NCI-H2107 treated with DMSO at 0.1 percent for 48 hours (cell line): ENCODE measurements at regions not wholly inside any gene's neighbourhood (a gene's known extent, or its start where the extent isn't known, plus 50 kb on each side); places are given as distances from the start of the nearest gene placed in this dataset.

Experiments used
- DNase-seq: peaks from one replicate; lab custom pipeline; 2025; ENCODE audit not compliant: unreplicated experiment; lab: John Stamatoyannopoulos, UW

DNA sequence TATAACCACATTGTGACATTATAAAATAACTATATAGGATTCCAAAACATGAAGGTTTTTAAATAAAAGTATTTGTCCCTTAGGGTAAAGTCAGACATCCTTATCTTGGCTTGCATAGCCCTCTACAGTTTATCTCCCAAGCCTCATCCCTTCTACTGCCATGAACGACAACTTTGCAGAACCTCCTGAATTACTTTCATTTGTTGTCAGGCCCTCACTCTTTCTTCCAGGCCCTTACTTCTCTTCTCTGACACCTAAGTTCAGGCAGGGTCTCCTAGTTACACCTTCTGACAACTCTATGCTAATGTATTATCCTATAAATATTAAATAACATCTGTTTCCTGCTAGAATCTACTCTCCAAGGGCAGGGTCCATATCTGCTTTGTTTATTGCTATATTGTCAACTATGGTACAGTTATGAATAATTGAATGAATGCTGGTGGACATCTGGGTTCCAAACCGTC lies 115.7 kb upstream of the MDM1 start:
- DNase-seq, result no peak

GRCh38 chr12:68449196-68449595 lies 117.0 kb upstream of the MDM1 start:
- no peak for DNase-seq

- DNase-seq, result no peak
These were observed 118.7 kb upstream of the MDM1 start for GRCh38 chr12:68450947-68451260.

DNA sequence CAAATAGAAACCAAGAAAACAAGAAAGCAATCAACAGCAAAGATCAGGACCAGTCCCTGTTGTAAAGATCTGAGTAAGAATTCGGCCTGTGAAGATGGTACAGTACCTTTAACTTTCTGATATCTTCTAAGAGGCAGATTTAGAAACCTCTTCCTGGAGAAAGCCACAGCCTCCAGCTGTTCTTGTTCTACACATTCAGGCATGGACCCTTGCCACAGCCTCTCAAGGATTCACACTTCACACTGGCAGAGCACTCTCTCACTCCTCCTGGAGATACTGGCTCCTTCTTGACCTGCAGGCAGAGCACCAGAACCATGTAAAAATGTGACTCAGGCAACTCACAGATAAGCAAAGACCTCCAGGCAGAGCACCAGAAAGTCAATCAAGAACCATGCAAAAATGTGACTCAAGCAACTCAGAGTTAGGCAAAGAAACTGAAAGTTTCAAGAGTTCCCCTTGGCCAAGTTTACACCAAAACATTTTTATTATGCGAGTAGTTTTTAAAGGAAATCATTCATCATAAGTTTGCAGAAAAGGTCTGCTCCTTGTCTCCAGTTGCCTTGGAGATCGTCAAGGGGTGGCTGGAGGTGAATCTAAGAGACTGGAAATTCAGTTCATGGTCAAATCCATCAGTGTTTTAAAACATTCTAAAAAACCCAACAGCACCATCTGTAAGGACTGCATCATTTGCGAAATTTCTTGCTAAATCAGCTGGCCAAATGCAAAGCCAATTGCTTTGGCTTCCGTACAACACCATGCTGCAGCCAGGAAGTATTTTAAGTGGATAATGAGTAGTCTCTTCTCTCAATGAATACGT lies 119.3 kb upstream of the MDM1 start:
- no peak for DNase-seq

DNA sequence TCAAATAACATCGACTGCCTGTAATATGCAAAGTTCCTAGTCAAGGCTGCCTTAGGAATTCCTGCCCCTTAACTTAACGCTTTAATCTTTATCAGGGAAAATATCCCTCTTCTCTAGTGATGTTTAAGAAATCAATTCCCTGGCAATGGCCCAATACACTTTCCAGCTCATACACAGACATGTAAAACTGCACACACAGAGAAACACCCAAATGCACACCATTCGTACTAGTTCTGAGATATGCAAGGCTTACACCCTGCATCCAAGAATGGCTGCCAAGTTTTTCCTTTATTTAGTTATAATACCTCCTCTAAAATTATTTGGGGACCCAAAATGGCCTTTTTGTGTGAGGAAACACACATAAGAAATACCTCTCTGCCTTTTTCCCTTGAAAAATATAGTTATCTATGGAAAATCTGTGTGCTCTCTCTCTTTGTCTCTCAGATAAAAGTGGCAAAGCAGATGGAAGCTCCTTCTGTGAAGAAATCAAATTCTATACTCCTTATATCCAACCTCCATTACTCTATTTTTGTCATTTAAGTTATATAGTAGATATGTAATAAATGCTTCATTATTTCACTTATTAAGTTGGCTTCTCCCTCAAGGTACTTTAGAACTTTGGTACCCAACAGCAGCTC lies 120.0 kb upstream of the MDM1 start:
- DNase-seq, result no peak

DNA sequence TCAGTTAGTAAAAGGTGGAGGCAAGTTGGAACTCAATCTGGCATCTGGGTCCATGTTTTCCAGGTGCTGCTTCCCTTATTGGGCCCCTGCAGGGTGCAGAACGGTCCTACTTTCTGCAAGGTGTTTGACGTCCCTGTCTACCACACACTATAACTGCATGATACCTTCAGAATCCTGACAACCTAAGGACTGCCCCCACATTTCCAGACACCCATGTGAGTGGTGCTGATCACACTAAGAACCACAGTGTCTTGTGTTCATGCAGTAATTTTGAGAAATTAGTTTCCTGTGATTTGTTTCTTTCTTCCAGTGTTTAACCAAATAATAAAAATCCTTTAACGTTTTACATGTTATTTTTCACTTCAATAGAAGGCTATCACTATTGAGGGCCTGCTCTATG lies 121.1 kb upstream of the MDM1 start:
- DNase-seq, result no peak

DNA sequence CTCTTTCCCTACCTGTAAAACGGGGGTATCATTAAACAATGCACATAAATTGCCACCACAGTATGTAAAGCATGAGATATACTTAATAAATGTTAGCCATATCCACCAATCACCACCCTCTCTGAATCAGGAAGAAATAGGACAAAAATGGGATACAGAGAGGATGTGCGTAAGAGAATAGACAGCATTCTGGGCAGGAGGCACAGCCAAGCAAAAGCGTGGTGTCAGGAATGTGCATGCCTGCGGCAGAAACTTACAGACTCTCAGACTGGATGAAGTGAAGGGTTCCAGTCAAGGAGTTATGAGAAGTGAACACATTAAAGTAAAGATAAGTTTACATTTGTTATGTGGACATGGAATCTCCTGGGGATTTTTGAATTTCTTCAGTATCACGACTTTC lies 121.7 kb upstream of the MDM1 start:
- no peak for DNase-seq

GRCh38 chr12:68454892-68455291 lies 122.7 kb upstream of the MDM1 start:
- no peak for DNase-seq

DNA sequence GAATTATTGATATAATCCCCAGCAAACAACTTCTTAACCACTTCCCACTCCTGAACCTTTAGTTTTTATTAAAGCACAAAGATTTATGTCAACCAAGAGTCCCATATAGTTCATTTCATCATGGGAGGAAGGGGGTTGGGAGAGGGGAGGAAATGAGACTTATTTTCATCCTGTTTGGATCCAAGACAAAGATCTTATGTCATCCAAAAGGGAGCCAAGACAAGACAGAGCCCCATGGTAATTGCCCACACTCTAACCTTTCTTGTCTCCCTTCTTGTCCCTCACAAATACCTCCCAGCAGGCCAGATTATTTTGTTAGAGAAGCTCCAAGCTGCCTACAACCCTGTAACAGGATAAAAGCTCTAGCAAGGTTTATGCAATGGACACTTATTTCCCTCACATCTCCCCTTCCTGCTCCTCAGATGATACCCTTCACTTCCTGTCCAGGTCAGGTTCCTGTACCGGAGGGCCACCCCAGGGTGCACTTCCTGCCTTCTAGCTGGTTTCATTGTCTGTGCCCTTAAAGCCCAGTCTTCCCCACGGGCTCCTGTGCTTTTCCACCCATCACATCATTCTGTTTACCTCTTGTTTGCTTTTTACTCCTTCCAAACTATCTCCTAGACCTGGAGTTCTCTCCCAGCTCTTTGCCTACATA lies 123.7 kb upstream of the MDM1 start:
- DNase-seq, result no peak

DNA sequence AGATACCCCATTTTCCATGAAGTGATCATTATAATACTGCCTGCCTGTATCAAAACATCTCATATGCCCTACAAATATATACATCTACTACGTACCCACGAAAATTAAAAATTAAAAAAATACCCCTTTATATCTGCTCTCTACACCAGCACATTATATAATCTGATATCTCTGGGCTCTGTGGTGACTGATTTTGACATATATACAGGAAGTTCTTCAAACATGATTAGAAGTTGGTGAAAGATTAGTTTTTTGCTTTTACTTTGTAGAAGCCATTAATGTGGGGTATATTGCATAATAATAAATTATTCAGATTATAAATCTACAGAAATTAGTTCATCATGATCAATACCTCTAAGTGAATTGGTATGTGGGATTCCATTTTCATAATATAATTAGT lies 126.7 kb upstream of the MDM1 start:
- DNase-seq, result no peak

GRCh38 chr12:68460236-68460635 lies 128.1 kb upstream of the MDM1 start:
- DNase-seq, result no peak

GRCh38 chr12:68461645-68462044 lies 129.5 kb upstream of the MDM1 start:
- no peak for DNase-seq

DNA sequence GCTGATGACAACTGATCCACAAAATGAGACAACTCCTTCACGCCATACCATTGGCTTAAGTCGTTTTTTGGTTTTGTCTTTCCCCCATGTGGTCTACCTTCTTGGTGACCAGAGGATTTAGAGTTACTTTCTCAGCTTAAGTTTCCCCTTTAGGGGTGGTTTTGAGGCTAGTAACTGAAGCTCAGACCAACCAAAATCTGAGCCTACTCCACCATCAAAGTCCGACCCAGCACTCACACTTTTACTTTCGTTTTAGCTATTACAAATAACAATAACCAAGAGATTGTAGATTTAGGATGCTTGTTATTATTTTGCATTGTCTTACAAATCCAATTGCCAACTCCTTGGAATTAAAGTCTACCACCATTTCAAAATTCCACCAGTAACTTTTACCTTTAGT lies 130.6 kb upstream of the MDM1 start:
- DNase-seq, result no peak

DNA sequence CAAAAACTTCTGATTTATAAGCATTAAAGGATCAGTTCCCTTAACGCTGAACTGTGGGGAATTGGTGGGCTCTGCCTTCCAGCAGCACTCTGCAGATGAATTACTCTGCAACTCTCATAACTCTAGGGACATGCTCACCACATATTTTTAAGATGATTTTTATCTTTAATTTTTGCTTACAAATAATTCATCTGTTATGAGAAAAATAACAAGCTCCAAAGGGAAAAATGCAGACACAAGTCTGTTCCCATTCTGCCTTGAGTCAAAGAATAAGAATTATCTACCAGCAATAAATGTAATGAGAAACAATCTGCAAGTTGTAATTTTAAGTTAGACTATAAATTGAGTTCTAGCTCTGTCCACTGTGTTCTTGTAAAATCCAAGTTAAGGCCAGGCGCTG lies 133.1 kb upstream of the MDM1 start:
- DNase-seq, result no peak

DNA sequence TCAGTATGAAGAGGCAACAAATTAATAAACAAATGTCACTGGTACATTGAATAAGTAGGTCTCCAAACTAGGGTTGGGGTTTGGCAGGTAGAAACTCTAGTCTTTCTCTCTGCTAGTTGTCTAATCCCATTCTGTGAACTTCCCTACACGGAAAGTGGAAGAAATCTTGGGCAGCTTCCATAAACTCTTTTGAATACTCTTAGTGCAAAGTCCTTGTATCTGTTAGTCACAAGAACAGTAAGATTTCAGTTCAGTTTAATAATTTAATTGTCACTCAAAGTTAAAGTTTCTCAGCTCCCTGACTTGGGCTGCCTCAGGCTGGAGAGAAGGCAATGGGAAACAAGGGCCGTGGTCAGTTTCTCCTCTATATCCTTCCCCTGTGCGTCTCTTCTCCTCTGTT lies 135.4 kb upstream of the MDM1 start:
- DNase-seq, result no peak

GRCh38 chr12:68468036-68468435 lies 135.9 kb upstream of the MDM1 start:
- DNase-seq, result no peak

- no peak for DNase-seq
These were observed 137.0 kb upstream of the MDM1 start for GRCh38 chr12:68469113-68469512.

GRCh38 chr12:68470664-68471328 lies 138.6 kb upstream of the MDM1 start:
- DNase-seq, result no peak

DNA sequence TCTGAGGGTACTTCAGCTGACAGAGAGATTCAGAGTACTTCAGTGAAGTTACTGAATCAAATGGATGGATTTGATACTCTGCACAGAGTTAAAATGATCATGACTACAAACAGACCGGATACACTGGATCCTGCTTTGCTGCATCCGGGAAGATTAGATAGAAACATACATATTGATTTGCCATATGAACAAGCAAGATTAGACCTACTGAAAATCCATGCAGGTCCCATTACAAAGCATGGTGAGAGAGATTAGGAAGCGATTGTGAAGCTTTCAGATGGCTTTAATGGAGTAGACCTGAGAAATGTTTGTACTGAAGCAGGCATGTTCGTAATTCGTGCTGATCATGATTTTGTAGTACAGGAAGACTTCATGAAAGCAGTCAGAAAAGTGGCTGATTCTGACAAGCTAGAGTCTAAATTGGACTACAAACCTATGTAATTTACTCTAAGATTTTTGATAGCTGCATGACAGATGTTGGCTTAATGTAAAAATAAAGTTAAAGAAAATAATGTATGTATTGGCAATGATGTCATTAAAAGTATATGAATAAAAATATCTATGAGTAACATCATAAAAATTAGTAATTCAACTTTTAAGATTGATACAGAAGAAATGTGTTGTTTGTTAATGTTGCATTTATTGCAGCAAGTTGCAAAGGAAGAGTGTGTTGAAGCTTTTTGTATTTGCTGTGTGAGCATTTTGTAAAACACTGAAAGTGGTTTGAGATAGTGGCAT lies 136.1 kb upstream of the RAP1B start:
- no peak for DNase-seq

DNA sequence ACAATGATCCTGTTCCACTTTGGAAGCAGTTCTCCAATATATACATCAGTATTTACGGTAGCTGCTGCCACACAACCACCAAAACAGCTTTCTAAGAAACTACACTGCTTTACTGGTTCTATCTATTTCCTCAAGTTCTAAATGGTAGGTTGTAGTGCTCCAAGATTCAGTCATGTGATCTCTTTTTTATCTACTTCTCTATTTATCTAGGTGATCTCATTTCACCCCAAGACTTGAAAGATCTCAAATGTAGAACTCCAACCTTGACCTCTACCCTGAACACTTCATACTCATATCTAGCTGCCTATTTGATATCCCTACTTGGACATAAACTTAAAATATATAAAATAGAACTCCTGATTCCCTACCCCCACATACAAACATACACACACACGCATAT lies 133.9 kb upstream of the RAP1B start:
- no peak for DNase-seq

- no peak for DNase-seq
These were observed 133.4 kb upstream of the RAP1B start for GRCh38 chr12:68477261-68477772.
